ENCODE measurements at regions not wholly inside any gene's neighbourhood (a gene's known extent, or its start where the extent isn't known, plus 50 kb on each side); places are given as distances from the start of the nearest gene placed in this dataset.

- TF ChIP-seq CTCF (IDR thresholded peaks at IDR 0.05; ENCODE audit: extremely low read depth, missing control alignments) = no peak
- DNase-seq (ENCODE audit: low spot score) = no peak
These were observed 165.7 kb downstream of the OR13H1 start for GRCh38 chrX:131709553-131709952.

GRCh38 chrX:131711478-131711867, 167.6 kb downstream of the OR13H1 start:
- DNase-seq (ENCODE audit: low spot score) = no peak
- TF ChIP-seq CTCF (IDR thresholded peaks at IDR 0.05; ENCODE audit: extremely low read depth, missing control alignments) = no peak

GRCh38 chrX:131723646-131724045, 179.8 kb downstream of the OR13H1 start:
- no peak for TF ChIP-seq CTCF (IDR thresholded peaks at IDR 0.05; ENCODE audit: extremely low read depth, missing control alignments)
- no peak for DNase-seq (ENCODE audit: low spot score)

GRCh38 chrX:131724292-131724691, 180.4 kb downstream of the OR13H1 start:
- DNase-seq (ENCODE audit: low spot score) = no peak
- TF ChIP-seq CTCF (IDR thresholded peaks at IDR 0.05; ENCODE audit: extremely low read depth, missing control alignments) = no peak

- no peak for DNase-seq (ENCODE audit: low spot score)
These were observed 181.3 kb downstream of the OR13H1 start for GRCh38 chrX:131725001-131725654.

GRCh38 chrX:131727778-131728177, 183.9 kb downstream of the OR13H1 start:
- TF ChIP-seq CTCF (IDR thresholded peaks at IDR 0.05; ENCODE audit: extremely low read depth, missing control alignments) = no peak
- no peak for DNase-seq (ENCODE audit: low spot score)

More at GRCh38 chrX:131725001-131725654, 181.3 kb downstream of the OR13H1 start:
- no peak for TF ChIP-seq CTCF (IDR thresholded peaks at IDR 0.05; ENCODE audit: extremely low read depth, missing control alignments)

GRCh38 chrX:131728295-131729145, 184.6 kb downstream of the OR13H1 start:
- DNase-seq (ENCODE audit: low spot score) = no peak
- TF ChIP-seq CTCF (IDR thresholded peaks at IDR 0.05; ENCODE audit: extremely low read depth, missing control alignments) = no peak
